ENCODE measurements at regions not wholly inside any gene's neighbourhood (a gene's known extent, or its start where the extent isn't known, plus 50 kb on each side); places are given as distances from the start of the nearest gene placed in this dataset.

DNA sequence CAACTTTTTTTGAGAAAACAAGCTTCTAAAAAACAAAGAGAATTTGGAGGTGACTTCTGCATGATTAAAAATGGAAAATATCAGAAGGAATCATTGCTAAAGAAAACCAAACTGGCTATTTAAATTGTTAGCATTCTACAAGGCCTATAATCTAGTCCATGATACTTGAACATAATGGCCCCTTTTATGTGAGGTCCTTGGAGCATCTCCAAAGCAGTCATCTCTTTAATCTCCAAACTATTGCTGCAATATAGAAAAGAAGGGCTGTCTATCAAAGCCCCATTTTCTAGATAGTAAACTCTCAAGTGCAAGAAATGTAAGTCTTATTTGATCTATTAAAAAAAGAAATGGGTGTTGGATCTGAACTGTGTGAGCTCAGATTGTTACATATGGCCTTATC, 615.1 kb downstream of the CENPC start:
- TF ChIP-seq, protein P1, sequence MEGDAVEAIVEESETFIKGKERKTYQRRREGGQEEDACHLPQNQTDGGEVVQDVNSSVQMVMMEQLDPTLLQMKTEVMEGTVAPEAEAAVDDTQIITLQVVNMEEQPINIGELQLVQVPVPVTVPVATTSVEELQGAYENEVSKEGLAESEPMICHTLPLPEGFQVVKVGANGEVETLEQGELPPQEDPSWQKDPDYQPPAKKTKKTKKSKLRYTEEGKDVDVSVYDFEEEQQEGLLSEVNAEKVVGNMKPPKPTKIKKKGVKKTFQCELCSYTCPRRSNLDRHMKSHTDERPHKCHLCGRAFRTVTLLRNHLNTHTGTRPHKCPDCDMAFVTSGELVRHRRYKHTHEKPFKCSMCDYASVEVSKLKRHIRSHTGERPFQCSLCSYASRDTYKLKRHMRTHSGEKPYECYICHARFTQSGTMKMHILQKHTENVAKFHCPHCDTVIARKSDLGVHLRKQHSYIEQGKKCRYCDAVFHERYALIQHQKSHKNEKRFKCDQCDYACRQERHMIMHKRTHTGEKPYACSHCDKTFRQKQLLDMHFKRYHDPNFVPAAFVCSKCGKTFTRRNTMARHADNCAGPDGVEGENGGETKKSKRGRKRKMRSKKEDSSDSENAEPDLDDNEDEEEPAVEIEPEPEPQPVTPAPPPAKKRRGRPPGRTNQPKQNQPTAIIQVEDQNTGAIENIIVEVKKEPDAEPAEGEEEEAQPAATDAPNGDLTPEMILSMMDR (conservative IDR thresholded peaks at IDR 0.05 in 1 of 2, IDR thresholded peaks at IDR 0.05 in 1 of 2; ENCODE audit: extremely low read depth in 1 of 2, insufficient read depth in 1 of 2, low read depth in 1 of 2, low read length in 2 of 2) = no peak
- TF ChIP-seq EZH2 (IDR thresholded peaks at IDR 0.05; ENCODE audit: borderline replicate concordance, low read length) = no peak
